ENCODE measurements at regions not wholly inside any gene's neighbourhood (a gene's known extent, or its start where the extent isn't known, plus 50 kb on each side); places are given as distances from the start of the nearest gene placed in this dataset.

DNA sequence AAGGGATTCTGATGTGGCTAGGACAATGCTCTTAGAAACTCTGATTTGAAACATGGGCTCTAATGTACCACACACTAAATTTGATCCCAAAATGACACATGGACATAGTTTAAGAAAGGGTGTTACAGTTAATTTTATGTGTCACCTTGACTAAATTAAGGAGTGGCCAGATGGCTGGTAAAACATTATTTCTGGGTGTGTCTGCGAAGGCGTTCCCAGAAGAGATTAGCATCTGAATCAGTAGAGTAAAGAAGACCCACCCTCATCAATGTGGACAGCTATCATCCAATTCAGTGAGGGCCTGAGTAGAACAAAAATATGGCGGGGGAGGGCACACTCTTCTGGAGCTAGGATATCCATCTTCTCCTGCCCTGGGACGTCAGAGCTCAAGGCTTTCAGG lies 283.1 kb upstream of the CHAC2 start:
- CTCF ChIA-PET: no interaction called here
- BruUV-seq (replicated peaks): no TSS peak
- intact Hi-C loops (cut with micrococcal nuclease; ENCODE audit: unreplicated experiment): no loop called here
- Histone ChIP-seq H3K27ac (ENCODE audit: low read depth, low read length, poor library complexity, severe bottlenecking) (no peak overlapping the region), H3K4me3 (ENCODE audit: low read depth, low read length, poor library complexity, severe bottlenecking) (no peak overlapping the region), H3K36me3 (ENCODE audit: insufficient read depth, low read length, poor library complexity, severe bottlenecking) (no peaks in the 10 kb centered on the region), H3K4me1 (ENCODE audit: insufficient read depth, low read length, poor library complexity, severe bottlenecking) (no peaks in the 10 kb centered on the region), H3K9me3 (ENCODE audit: low read depth, low read length, poor library complexity, severe bottlenecking) (no peaks in the 10 kb centered on the region), H3K27me3 (replicated peaks; ENCODE audit: insufficient read depth, low read depth, low read length, poor library complexity) (no peaks in the 10 kb centered on the region)
- no peak for DNase-seq (ENCODE audit: low spot score)
- no peak for TF ChIP-seq EZH2 (IDR thresholded peaks at IDR 0.05; ENCODE audit: borderline replicate concordance, low read depth, low read length, poor library complexity, severe bottlenecking)
- TF ChIP-seq, protein P1, sequence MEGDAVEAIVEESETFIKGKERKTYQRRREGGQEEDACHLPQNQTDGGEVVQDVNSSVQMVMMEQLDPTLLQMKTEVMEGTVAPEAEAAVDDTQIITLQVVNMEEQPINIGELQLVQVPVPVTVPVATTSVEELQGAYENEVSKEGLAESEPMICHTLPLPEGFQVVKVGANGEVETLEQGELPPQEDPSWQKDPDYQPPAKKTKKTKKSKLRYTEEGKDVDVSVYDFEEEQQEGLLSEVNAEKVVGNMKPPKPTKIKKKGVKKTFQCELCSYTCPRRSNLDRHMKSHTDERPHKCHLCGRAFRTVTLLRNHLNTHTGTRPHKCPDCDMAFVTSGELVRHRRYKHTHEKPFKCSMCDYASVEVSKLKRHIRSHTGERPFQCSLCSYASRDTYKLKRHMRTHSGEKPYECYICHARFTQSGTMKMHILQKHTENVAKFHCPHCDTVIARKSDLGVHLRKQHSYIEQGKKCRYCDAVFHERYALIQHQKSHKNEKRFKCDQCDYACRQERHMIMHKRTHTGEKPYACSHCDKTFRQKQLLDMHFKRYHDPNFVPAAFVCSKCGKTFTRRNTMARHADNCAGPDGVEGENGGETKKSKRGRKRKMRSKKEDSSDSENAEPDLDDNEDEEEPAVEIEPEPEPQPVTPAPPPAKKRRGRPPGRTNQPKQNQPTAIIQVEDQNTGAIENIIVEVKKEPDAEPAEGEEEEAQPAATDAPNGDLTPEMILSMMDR (conservative IDR thresholded peaks at IDR 0.05; ENCODE audit: low read depth, low read length): no peak
- POLR2A ChIA-PET (ENCODE audit: low non-redundant PET): no interaction called here

DNA sequence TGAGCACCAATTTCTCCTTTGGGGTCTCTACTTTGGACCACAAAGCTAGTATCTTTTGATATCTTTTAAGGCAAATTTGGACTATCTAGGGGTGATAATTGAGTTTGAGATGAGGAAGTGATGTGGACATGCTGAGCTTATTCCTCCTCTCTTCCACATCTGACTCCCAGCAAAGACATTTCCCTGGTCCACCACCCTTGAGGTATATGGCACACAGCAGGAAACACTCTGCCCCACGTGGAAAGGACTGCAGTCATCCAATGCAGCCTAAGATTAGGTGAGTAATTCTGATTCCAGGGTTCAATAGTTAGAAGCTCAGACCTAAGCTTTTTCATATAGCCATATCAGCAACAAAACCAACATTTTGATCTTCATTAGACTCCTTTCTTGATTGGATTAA lies 290.1 kb upstream of the CHAC2 start:
- intact Hi-C loops (cut with micrococcal nuclease; ENCODE audit: unreplicated experiment): no loop called here
- ChIA-PET CTCF (no interaction called here), POLR2A (ENCODE audit: low non-redundant PET) (no interaction called here)
- no TSS peak for BruUV-seq (replicated peaks)
- no peak for DNase-seq (ENCODE audit: low spot score)
- Histone ChIP-seq H3K4me3 (ENCODE audit: low read depth, low read length, poor library complexity, severe bottlenecking) (no peak overlapping the region), H3K4me1 (ENCODE audit: insufficient read depth, low read length, poor library complexity, severe bottlenecking) (no peaks in the 10 kb centered on the region), H3K36me3 (ENCODE audit: insufficient read depth, low read length, poor library complexity, severe bottlenecking) (no peaks in the 10 kb centered on the region), H3K27ac (ENCODE audit: low read depth, low read length, poor library complexity, severe bottlenecking) (no peak overlapping the region), H3K9me3 (ENCODE audit: low read depth, low read length, poor library complexity, severe bottlenecking) (no peaks in the 10 kb centered on the region), H3K27me3 (replicated peaks; ENCODE audit: insufficient read depth, low read depth, low read length, poor library complexity) (no peaks in the 10 kb centered on the region)
- TF ChIP-seq, protein P1 (conservative IDR thresholded peaks at IDR 0.05; ENCODE audit: low read depth, low read length): no peak
- TF ChIP-seq EZH2 (IDR thresholded peaks at IDR 0.05; ENCODE audit: borderline replicate concordance, low read depth, low read length, poor library complexity, severe bottlenecking): no peak

DNA sequence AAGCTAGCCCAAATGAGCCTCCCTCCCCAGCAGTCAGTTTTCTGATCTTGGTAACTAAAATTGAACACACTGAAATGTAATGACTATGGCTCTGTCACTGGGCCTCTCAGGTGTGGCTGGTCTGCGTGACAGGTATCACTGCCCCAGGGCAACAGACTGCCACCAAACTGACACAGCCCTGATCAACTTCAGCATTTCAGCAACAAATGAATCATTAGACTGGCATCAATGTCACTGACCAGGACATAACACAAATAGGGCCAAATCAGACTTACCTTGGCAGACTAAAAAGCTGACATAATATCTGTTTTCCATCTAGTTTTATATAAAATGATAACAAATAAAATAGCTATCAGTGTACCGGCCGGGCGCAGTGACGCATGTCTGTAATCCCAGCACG lies 290.8 kb upstream of the CHAC2 start:
- ChIA-PET POLR2A (ENCODE audit: low non-redundant PET) (no interaction called here), CTCF (no interaction called here)
- no peak for DNase-seq (ENCODE audit: low spot score)
- no peak overlapping the region for H3K27ac ChIP-seq (ENCODE audit: low read depth, low read length, poor library complexity, severe bottlenecking)
- no peak for TF ChIP-seq EZH2 (IDR thresholded peaks at IDR 0.05; ENCODE audit: borderline replicate concordance, low read depth, low read length, poor library complexity, severe bottlenecking)
- TF ChIP-seq, protein P1 (conservative IDR thresholded peaks at IDR 0.05; ENCODE audit: low read depth, low read length): no peak
- no peaks in the 10 kb centered on the region for H3K4me1 ChIP-seq (ENCODE audit: insufficient read depth, low read length, poor library complexity, severe bottlenecking)
- H3K36me3 ChIP-seq (ENCODE audit: insufficient read depth, low read length, poor library complexity, severe bottlenecking): no peaks in the 10 kb centered on the region
- no peaks in the 10 kb centered on the region for H3K9me3 ChIP-seq (ENCODE audit: low read depth, low read length, poor library complexity, severe bottlenecking)
- intact Hi-C loops (cut with micrococcal nuclease; ENCODE audit: unreplicated experiment): no loop called here
- no TSS peak for BruUV-seq (replicated peaks)
- H3K27me3 ChIP-seq (replicated peaks; ENCODE audit: insufficient read depth, low read depth, low read length, poor library complexity): no peaks in the 10 kb centered on the region
- no peak overlapping the region for H3K4me3 ChIP-seq (ENCODE audit: low read depth, low read length, poor library complexity, severe bottlenecking)
